ENCODE measurements at regions not wholly inside any gene's neighbourhood (a gene's known extent, or its start where the extent isn't known, plus 50 kb on each side); places are given as distances from the start of the nearest gene placed in this dataset.

DNA sequence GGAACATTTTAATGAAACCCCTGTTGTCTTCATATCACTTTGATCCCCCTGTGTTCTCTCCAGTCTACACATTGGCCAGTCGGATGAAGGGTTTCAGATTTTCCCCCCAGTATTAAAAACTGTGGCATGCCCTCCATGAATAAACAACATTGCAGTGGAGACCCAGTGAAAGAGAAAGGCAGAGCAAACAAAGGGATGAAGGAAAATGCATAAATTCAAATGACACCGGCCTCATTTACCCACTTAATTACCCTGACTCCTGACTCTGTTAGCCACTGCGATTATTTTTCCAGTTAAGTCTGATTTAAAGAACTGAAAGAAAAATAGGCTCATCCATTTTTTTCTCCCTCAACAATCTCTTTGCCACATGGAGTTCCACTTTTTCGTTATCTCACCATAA lies 569.2 kb downstream of the TFAP2B start:
- DNase-seq (ENCODE audit: low read depth), result no peak
- no peaks in the 10 kb centered on the region for H3K27me3 ChIP-seq (ENCODE audit: control insufficient read depth, insufficient read depth, low read length)
- no peak overlapping the region for H3K4me3 ChIP-seq (ENCODE audit: low read depth, low read length)
- no peaks in the 10 kb centered on the region for H3K36me3 ChIP-seq (ENCODE audit: control insufficient read depth, insufficient read depth, low read length)
- no peak for TF ChIP-seq CTCF (IDR thresholded peaks at IDR 0.05; ENCODE audit: insufficient read depth, low read length, poor library complexity, severe bottlenecking)

DNA sequence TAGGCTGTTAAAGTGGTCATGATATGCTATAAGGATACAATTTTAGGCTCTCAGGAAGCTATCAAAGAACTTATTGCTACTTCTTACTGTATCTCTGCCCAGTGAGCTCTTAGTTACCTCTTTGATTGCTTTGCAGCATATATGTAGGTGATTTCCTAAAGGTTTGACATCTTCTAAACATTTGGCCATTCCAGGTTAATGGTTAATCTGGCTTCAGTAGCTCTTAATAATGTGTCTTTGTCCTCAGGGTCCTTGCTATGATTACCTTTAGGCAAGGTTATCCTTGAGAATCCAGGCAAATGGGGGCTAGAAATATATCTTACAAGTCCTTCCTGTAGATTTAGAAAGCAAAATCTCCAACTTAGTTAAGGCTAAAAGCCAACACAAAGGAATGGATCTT lies 575.4 kb downstream of the TFAP2B start:
- no peak overlapping the region for H3K4me3 ChIP-seq (ENCODE audit: low read depth, low read length)
- no peaks in the 10 kb centered on the region for H3K27me3 ChIP-seq (ENCODE audit: control insufficient read depth, insufficient read depth, low read length)
- DNase-seq (ENCODE audit: low read depth), result no peak
- TF ChIP-seq CTCF (IDR thresholded peaks at IDR 0.05; ENCODE audit: insufficient read depth, low read length, poor library complexity, severe bottlenecking), result no peak
- H3K36me3 ChIP-seq (ENCODE audit: control insufficient read depth, insufficient read depth, low read length), result no peaks in the 10 kb centered on the region

DNA sequence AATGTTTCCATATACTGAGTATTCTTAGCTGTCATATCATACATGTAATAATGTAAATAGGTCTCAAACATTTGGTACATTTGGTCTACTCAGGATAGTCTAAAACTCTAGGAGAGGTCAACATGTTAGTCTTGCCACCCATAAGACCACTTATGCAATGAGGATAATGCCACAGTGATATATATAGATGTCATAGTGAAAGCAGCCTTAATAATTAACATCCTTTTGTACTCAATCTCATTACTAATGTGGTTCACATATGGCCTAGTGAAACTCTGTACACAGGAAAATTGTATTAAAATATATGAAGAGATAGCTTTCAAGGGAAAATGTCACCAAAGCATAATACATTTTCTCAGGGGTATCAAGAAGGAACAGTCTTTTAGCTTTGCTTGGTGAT lies 577.9 kb downstream of the TFAP2B start:
- TF ChIP-seq CTCF (IDR thresholded peaks at IDR 0.05; ENCODE audit: insufficient read depth, low read length, poor library complexity, severe bottlenecking), result no peak
- Histone ChIP-seq H3K36me3 (ENCODE audit: control insufficient read depth, insufficient read depth, low read length) (no peaks in the 10 kb centered on the region), H3K4me3 (ENCODE audit: low read depth, low read length) (no peak overlapping the region), H3K27me3 (ENCODE audit: control insufficient read depth, insufficient read depth, low read length) (no peaks in the 10 kb centered on the region)
- no peak for DNase-seq (ENCODE audit: low read depth)

GRCh38 chr6:51398064-51398705 lies 579.5 kb downstream of the TFAP2B start:
- TF ChIP-seq CTCF (IDR thresholded peaks at IDR 0.05; ENCODE audit: insufficient read depth, low read length, poor library complexity, severe bottlenecking), result no peak
- DNase-seq (ENCODE audit: low read depth), result no peak
- no peak overlapping the region for H3K4me3 ChIP-seq (ENCODE audit: low read depth, low read length)
- no peaks in the 10 kb centered on the region for H3K27me3 ChIP-seq (ENCODE audit: control insufficient read depth, insufficient read depth, low read length)
- H3K36me3 ChIP-seq (ENCODE audit: control insufficient read depth, insufficient read depth, low read length), result no peaks in the 10 kb centered on the region

- Histone ChIP-seq H3K36me3 (ENCODE audit: control insufficient read depth, insufficient read depth, low read length) (no peaks in the 10 kb centered on the region), H3K4me3 (ENCODE audit: low read depth, low read length) (no peak overlapping the region), H3K27me3 (ENCODE audit: control insufficient read depth, insufficient read depth, low read length) (no peaks in the 10 kb centered on the region)
- no peak for DNase-seq (ENCODE audit: low read depth)
- TF ChIP-seq CTCF (IDR thresholded peaks at IDR 0.05; ENCODE audit: insufficient read depth, low read length, poor library complexity, severe bottlenecking), result no peak
Measured at GRCh38 chr6:51398793-51399192, 580.1 kb downstream of the TFAP2B start.

GRCh38 chr6:51410453-51410852 lies 591.8 kb downstream of the TFAP2B start:
- no peaks in the 10 kb centered on the region for H3K27me3 ChIP-seq (ENCODE audit: control insufficient read depth, insufficient read depth, low read length)
- no peak for TF ChIP-seq CTCF (IDR thresholded peaks at IDR 0.05; ENCODE audit: insufficient read depth, low read length, poor library complexity, severe bottlenecking)
- no peak for DNase-seq (ENCODE audit: low read depth)
- no peaks in the 10 kb centered on the region for H3K36me3 ChIP-seq (ENCODE audit: control insufficient read depth, insufficient read depth, low read length)
- no peak overlapping the region for H3K4me3 ChIP-seq (ENCODE audit: low read depth, low read length)
